OCI-LY1 (cell line): ENCODE measurements at regions not wholly inside any gene's neighbourhood (a gene's known extent, or its start where the extent isn't known, plus 50 kb on each side); places are given as distances from the start of the nearest gene placed in this dataset.

Experiments
- CTCF ChIP-seq: fragments of 200-600 bp; sonication (generic), shearing (Covaris generic); IDR thresholded peaks from 2 replicates; pipeline ENCODE4 v1.5.1; 2017; ENCODE audit warnings: mild to moderate bottlenecking, antibody characterized with exemption, low read length, moderate library complexity, mixed read lengths
- EZH2 ChIP-seq: fragments of 200-600 bp; sonication (generic), shearing (Covaris generic); IDR thresholded peaks from 2 replicates; pipeline ENCODE4 v1.8.0; 2017; ENCODE audit warnings: borderline replicate concordance, mixed run types, mild to moderate bottlenecking, antibody characterized with exemption, low read length, moderate library complexity, mixed read lengths

DNA sequence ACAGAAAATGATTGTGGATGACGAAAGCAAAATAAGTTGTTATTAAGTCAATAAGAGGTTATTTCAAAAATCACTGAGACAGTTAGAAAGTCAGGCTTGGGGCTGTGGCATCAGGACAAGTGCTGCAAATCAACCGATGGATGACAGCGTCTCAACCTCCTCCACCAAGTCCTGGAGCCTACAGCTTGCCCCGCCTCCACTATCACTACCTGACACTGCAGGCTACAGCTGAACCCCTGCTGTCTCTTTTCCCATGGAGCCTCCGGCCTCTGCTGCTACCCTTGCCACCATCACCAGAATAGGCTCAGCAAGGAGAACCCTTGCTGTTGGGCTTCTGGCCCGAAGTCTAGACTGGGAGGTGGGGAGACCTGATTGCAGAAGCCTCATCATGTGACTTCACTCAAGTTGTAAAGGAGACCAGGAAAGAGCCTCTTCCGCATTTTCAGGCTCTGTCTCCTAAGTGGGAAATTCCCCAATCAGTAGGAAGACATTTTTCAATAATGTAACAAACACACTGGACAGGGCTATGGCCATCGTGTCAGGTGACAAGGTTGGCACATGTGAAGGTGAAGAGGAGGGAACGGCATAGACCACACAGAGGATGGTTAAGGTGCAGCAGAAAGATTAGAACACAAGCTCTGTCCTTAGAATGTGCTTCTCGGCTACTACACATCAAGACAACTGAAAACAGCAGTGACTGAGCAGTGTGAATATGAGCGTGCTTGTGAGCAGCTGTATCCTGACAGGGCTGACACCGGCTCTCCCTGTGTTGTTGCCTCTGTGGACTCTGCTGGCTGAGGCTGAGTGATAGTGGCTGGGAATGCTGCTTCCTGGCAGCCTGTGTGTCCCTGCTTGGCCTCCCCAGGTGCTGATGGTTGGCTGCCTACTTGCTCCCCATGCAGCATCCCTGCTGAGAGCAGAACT lies 660.7 kb downstream of the PTPRU start:
- no peak for TF ChIP-seq CTCF
- TF ChIP-seq EZH2 = no peak
